Astrocyte of the cerebellum (primary cell): ENCODE measurements at regions not wholly inside any gene's neighbourhood (a gene's known extent, or its start where the extent isn't known, plus 50 kb on each side); places are given as distances from the start of the nearest gene placed in this dataset.
"Not testable (repeated sequence)": the region's sequence is repeated elsewhere in the genome, so short reads cannot be mapped to it uniquely, and the experiment has no call there.

Source experiments
- DNase-seq: peaks from one replicate; pipeline ENCODE4 v3.0.0-alpha.2; 2011; ENCODE audit warnings: low read depth
- H3K4me3 ChIP-seq: 2 replicates; pipeline ENCODE4 v1.5.1; 2011; ENCODE audit warnings: mild to moderate bottlenecking, low read depth, low read length, moderate library complexity
- in situ Hi-C: cut with HindIII; loops from 2 replicates; pipeline ENCODE4 v1.10.0; 2017; ENCODE audit warnings: low sequenced_read_pairs
- TF ChIP-seq, protein P1 (sequence below): IDR thresholded peaks from 2 replicates; pipeline ENCODE4 v1.5.1; 2012; ENCODE audit warnings: low read length, low read depth, moderate library complexity, mild to moderate bottlenecking; ENCODE audit errors: missing control alignments

DNA sequence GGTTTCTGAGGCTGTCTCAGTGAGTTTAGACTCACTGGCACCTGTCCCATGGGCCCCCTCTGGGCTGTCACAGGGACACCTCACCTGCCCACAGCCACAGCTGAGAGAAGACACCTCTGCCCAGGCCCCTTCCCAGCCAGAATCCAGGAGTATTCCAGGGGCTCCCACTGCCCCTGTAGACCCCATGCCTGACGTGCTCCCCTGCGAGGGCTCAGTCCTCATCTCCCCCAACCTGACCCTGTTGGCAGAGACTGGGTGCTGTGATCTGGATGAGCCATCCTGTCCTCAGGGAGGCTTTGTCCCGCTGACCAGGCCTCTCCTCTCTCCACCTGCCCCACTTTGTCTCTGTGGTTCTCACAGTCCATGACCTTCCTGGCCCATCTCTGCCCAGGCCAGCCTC lies 89.4 kb downstream of the DHRS2 start:
- in situ Hi-C loops, result no loop called here
- no peak overlapping the region for H3K4me3 ChIP-seq
- TF ChIP-seq, protein P1, sequence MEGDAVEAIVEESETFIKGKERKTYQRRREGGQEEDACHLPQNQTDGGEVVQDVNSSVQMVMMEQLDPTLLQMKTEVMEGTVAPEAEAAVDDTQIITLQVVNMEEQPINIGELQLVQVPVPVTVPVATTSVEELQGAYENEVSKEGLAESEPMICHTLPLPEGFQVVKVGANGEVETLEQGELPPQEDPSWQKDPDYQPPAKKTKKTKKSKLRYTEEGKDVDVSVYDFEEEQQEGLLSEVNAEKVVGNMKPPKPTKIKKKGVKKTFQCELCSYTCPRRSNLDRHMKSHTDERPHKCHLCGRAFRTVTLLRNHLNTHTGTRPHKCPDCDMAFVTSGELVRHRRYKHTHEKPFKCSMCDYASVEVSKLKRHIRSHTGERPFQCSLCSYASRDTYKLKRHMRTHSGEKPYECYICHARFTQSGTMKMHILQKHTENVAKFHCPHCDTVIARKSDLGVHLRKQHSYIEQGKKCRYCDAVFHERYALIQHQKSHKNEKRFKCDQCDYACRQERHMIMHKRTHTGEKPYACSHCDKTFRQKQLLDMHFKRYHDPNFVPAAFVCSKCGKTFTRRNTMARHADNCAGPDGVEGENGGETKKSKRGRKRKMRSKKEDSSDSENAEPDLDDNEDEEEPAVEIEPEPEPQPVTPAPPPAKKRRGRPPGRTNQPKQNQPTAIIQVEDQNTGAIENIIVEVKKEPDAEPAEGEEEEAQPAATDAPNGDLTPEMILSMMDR, result no peak
- DNase-seq, result no peak

DNA sequence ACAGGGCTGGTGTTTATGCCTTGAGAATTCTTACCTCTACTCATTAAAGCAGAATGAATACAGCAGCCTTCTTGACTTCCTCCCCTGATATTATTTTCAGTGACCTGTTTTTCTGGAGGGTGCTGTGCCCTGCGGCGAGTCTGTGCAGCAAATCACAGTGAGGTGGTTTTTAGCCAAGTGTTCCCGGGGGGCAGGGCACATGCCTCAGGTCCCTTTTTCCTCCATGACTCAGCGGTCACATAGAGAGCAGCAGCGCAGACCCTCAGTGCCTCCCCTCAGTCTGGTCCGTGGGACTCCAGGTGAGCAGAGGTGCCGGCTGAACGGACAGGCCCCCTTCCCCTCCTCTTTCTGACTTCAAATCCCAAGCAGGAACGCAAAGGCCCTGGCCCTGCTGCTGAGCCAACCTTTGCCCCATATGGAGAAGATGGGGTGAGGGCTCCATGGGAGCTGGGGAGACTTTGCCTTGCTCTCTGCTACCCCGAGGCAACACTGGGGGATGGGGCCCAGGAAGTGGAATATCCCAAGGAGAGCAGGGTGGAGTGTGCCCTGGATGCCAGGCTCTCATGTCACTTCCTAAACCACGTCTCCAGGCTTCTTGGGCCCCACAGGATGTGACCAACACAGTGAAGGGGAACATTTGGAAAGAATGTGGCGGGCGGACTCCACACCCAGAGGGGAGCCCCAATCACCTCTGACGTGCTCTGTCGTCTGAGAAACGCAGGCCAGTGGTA lies 90.0 kb downstream of the DHRS2 start:
- TF ChIP-seq, protein P1, result no peak
- in situ Hi-C loops, result no loop called here
- no peak for DNase-seq
- no peak overlapping the region for H3K4me3 ChIP-seq

DNA sequence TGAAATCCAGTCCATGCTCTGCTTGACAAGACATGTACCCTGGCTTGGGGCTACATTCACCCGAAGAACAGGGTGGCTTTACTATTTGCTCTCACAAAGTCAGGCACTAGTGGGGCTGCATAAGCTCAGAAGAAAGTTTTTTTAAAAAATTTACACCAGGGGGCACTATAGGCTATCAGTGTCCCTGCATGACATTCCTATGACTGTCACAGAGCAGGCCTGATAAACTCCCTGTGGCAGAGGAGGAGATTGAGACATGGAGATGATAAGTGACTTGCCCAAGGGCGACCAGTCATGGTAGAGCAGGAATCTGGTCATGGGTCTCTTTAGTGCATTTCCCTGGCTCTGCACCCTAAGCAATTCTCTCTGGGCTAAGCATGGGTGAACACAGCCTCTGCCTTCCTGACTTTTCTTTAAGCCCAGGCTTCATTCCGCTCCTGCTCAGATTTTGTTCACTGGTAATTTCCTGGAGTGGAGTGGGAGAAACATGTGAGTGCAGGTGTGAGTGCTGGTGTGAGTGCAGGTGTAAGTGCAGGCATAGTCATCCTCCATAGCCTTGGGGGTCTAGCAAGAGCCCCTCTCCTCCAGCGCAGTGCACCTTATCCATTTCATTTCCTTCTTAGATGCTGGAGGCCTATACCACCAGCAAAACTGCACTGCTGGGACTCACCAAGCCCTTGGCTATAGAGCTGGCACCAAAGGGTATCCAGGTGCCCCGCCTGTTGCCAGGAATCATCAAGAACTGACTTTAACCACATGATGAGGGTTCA lies 91.6 kb downstream of the DHRS2 start:
- in situ Hi-C loops, result no loop called here
- TF ChIP-seq, protein P1, result peak; percentile 26
- H3K4me3 ChIP-seq, result no peak overlapping the region
- peak; percentile 4 for DNase-seq

DNA sequence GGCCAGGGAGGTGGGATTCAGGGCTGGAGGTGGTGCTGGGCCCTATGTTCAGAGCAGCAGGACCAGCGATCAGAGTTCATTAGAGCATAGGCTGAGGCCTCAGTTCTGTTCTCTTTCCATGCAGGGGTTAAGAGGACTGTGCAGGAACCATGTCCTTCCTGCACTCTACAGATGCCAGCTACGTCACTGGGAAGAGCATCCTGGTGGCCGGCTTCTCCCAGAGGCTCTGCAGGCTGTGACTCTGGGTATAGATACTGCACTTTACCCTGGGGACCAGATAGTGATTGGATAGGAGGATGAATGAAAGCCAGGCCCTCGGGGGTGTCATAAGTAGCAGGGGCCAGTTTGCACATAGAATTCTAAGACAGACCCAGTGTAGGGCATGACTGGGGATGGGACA lies 92.6 kb downstream of the DHRS2 start:
- TF ChIP-seq, protein P1, result no peak
- H3K4me3 ChIP-seq, result no peak overlapping the region
- in situ Hi-C loops, result no loop called here
- no peak for DNase-seq

DNA sequence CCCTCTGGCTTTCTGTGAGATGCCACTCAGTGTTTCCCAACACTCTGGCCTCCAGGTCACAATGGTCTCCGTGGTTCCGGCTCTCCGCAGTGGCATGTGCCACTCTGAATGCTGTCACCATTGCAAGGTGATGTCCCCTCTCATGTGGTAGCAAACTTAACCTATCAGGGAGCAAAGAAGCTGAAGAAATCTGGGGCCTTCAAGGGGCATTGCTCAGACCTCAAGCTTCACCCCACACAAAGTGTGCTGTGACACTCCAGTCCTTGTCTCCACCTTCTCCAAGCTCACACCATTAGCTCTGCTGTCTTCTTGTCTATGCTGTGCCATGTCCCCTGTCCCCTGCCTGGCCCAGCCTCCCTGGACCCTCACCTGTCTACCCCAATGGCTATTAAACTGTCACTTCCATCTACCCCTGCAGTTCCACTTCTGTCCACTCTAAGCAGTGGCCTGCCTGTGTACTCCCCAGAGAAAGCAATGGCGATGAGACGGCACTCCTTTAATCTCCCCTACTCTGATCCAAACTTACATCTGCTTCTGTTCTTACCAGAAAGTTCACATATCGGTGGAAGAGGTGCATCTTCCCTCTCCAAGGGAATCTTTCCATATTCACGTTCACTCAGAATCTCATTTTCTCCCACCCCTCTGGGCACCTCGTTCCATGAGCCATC lies 93.7 kb downstream of the DHRS2 start:
- in situ Hi-C loops, result no loop called here
- TF ChIP-seq, protein P1, result no peak
- DNase-seq, result no peak
- no peak overlapping the region for H3K4me3 ChIP-seq

DNA sequence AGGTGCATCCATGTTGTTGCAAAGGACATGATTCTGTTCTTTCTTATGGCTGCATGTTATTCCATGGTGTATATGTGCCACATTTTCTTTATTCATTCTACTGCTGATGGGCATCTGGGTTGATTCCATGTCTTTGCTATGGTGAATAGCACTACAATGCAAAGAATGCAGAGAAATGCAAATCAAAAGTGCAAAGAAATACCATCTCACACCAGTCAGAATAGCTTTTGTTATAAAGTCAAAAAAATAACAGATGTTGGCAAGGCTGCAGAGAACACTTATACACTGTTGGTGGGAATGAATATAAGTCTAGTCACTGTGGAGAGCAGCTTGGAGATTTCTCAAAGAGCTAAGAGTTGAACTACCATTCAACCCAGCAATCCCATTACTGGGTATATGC lies 99.2 kb downstream of the DHRS2 start:
- no peak for DNase-seq
- no peak overlapping the region for H3K4me3 ChIP-seq
- TF ChIP-seq, protein P1, result no peak
- in situ Hi-C loops, result no loop called here

DNA sequence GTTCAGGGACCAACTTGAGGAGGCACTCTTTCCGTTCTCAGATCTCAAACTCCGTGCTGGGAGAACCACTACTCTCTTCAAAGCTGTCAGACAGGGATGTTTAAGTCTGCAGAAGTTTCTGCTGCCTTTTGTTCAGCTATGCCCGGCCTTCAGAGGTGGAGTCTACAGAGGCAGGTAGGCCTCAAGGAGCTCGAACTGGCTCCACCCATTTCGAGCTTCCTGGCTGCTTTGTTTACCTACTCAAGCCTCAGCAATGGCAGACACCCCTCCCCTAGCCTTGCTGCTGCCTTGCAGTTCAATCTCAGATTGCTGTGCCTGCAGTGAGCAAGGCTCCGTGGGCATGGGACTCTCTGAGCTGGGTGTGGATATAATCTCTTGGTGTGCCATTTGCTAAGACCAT lies 108.2 kb downstream of the DHRS2 start:
- H3K4me3 ChIP-seq, DNase-seq, in situ Hi-C loops: not testable (repeated sequence)
